Adrenal gland (tissue), 5 donors: ENCODE measurements at regions not wholly inside any gene's neighbourhood (a gene's known extent, or its start where the extent isn't known, plus 50 kb on each side); places are given as distances from the start of the nearest gene placed in this dataset.

ENCODE experiments used
- POLR2A ChIP-seq, 2 donors: fragments of 450-650 bp; IDR thresholded peaks; one replicate each; pipeline ENCODE4 v1.6.1; 2017; ENCODE audit warnings: antibody characterized with exemption in 2 of 2, mild to moderate bottlenecking in 2 of 2, moderate library complexity in 1 of 2
- TF ChIP-seq, protein P1 (sequence below), 6 experiments: fragments of 450-650 bp in 4 of 6; fragments of 200-600 bp in 2 of 6; sonication (generic) in 1 of 6; IDR thresholded peaks; 1 replicate in 5 of 6; 2 replicates in 1 of 6; pipeline versions ENCODE4 v1.5.1 to v1.8.0; 2016 to 2021; ENCODE audit warnings: antibody characterized with exemption in 6 of 6, mild to moderate bottlenecking in 2 of 6, moderate library complexity in 1 of 6
- donor health status: DM: no; HTN: no; CAD: no.

DNA sequence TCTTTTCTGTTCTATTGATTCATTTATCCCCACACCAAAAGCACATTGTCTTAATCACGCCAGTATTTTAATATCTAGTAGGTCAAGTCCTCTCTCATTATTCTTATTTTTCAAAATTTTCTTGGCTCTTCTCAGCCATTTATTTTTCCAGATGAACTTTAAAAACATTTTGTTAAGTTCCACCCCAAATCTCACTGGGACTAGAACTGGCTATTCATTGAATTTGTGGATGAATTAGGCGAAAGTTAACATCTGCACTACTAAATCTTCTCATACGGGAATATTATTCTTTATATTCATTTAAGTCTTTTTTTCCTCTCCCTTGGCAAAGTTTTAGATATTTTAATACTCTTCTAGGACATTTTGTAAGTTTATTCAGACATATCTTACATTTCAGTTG is 295.2 kb upstream of the MGMT start:
- TF ChIP-seq, protein P1, sequence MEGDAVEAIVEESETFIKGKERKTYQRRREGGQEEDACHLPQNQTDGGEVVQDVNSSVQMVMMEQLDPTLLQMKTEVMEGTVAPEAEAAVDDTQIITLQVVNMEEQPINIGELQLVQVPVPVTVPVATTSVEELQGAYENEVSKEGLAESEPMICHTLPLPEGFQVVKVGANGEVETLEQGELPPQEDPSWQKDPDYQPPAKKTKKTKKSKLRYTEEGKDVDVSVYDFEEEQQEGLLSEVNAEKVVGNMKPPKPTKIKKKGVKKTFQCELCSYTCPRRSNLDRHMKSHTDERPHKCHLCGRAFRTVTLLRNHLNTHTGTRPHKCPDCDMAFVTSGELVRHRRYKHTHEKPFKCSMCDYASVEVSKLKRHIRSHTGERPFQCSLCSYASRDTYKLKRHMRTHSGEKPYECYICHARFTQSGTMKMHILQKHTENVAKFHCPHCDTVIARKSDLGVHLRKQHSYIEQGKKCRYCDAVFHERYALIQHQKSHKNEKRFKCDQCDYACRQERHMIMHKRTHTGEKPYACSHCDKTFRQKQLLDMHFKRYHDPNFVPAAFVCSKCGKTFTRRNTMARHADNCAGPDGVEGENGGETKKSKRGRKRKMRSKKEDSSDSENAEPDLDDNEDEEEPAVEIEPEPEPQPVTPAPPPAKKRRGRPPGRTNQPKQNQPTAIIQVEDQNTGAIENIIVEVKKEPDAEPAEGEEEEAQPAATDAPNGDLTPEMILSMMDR (IDR thresholded peaks at IDR 0.05), result no peak
- no peak for TF ChIP-seq POLR2A (IDR thresholded peaks at IDR 0.05)
